HL-60 (cell line): ENCODE measurements at regions not wholly inside any gene's neighbourhood (a gene's known extent, or its start where the extent isn't known, plus 50 kb on each side); places are given as distances from the start of the nearest gene placed in this dataset.

Experiments used
- DNase-seq, 2 experiments: peaks; one replicate each; pipeline ENCODE4 v3.0.0-alpha.2; 2010 to 2020; ENCODE audit warnings: low read depth in 1 of 2, low spot score in 1 of 2
- H3K27ac ChIP-seq: fragments of 250-450 bp; sonication (Bioruptor Pico); replicated peaks from 2 replicates; pipeline ENCODE4 v1.5.1; 2020; ENCODE audit warnings: mild to moderate bottlenecking, moderate library complexity
- H3K27me3 ChIP-seq: fragments of 250-450 bp; sonication (Bioruptor Pico); 2 replicates; pipeline ENCODE4 v1.5.1; 2021; ENCODE audit warnings: mild to moderate bottlenecking, moderate library complexity; ENCODE audit not compliant: insufficient read depth, poor library complexity, severe bottlenecking
- H3K4me3 ChIP-seq: replicated peaks from 2 replicates; pipeline ENCODE4 v1.5.1; 2011; ENCODE audit warnings: mild to moderate bottlenecking, control low read depth, low read length; ENCODE audit not compliant: insufficient read depth
- CTCF ChIP-seq: IDR thresholded peaks from one replicate; pipeline ENCODE4 v1.5.1; 2011; ENCODE audit warnings: low read length, control low read depth, inconsistent platforms; ENCODE audit not compliant: insufficient read depth
- GABPA ChIP-seq: IDR thresholded peaks from 2 replicates; pipeline ENCODE4 v1.6.1; 2012; ENCODE audit warnings: low read depth
- POLR2AphosphoS5 ChIP-seq: IDR thresholded peaks from 2 replicates; pipeline ENCODE4 v1.6.1; 2012; ENCODE audit warnings: low read depth
- SPI1 ChIP-seq: IDR thresholded peaks from 2 replicates; pipeline ENCODE4 v1.6.1; 2012; ENCODE audit warnings: low read depth, mild to moderate bottlenecking, borderline replicate concordance
- TF ChIP-seq, protein P1 (sequence below): IDR thresholded peaks from 2 replicates; pipeline ENCODE4 v1.6.1; 2012; ENCODE audit warnings: low read depth; ENCODE audit not compliant: insufficient replicate concordance

- no peak for DNase-seq
- TF ChIP-seq SPI1, result no peak
- TF ChIP-seq, protein P1, sequence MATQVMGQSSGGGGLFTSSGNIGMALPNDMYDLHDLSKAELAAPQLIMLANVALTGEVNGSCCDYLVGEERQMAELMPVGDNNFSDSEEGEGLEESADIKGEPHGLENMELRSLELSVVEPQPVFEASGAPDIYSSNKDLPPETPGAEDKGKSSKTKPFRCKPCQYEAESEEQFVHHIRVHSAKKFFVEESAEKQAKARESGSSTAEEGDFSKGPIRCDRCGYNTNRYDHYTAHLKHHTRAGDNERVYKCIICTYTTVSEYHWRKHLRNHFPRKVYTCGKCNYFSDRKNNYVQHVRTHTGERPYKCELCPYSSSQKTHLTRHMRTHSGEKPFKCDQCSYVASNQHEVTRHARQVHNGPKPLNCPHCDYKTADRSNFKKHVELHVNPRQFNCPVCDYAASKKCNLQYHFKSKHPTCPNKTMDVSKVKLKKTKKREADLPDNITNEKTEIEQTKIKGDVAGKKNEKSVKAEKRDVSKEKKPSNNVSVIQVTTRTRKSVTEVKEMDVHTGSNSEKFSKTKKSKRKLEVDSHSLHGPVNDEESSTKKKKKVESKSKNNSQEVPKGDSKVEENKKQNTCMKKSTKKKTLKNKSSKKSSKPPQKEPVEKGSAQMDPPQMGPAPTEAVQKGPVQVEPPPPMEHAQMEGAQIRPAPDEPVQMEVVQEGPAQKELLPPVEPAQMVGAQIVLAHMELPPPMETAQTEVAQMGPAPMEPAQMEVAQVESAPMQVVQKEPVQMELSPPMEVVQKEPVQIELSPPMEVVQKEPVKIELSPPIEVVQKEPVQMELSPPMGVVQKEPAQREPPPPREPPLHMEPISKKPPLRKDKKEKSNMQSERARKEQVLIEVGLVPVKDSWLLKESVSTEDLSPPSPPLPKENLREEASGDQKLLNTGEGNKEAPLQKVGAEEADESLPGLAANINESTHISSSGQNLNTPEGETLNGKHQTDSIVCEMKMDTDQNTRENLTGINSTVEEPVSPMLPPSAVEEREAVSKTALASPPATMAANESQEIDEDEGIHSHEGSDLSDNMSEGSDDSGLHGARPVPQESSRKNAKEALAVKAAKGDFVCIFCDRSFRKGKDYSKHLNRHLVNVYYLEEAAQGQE, result no peak
- no peak for TF ChIP-seq GABPA
- no peak for TF ChIP-seq POLR2AphosphoS5
- TF ChIP-seq CTCF, result no peak
- Histone ChIP-seq H3K27me3 (no peaks in the 10 kb centered on the region), H3K4me3 (no peak overlapping the region), H3K27ac (no peak overlapping the region)
These were observed 360.7 kb downstream of the FIGN start for GRCh38 chr2:163375070-163375469.

- Histone ChIP-seq H3K27ac (no peak overlapping the region), H3K4me3 (no peak overlapping the region), H3K27me3 (no peaks in the 10 kb centered on the region)
- DNase-seq, result no peak
- no peak for TF ChIP-seq POLR2AphosphoS5
- no peak for TF ChIP-seq SPI1
- TF ChIP-seq, protein P1, result no peak
- TF ChIP-seq GABPA, result no peak
- TF ChIP-seq CTCF, result no peak
These were observed 361.5 kb downstream of the FIGN start for GRCh38 chr2:163374282-163374681.

- no peaks in the 10 kb centered on the region for H3K27me3 ChIP-seq
- TF ChIP-seq SPI1, result no peak; the same call in 1 of the 2 replicates
- no peak for TF ChIP-seq GABPA
- TF ChIP-seq POLR2AphosphoS5, result no peak
- no peak for TF ChIP-seq CTCF
- TF ChIP-seq, protein P1, result no peak
- no peak for DNase-seq
- no peak overlapping the region for H3K4me3 ChIP-seq
- no peak overlapping the region for H3K27ac ChIP-seq
These were observed 362.3 kb downstream of the FIGN start for GRCh38 chr2:163373496-163373895.
